HCT116 (cell line): ENCODE measurements at regions not wholly inside any gene's neighbourhood (a gene's known extent, or its start where the extent isn't known, plus 50 kb on each side); places are given as distances from the start of the nearest gene placed in this dataset.

ENCODE experiments used
- CEBPB ChIP-seq: IDR thresholded peaks from 2 replicates; pipeline ENCODE4 v1.6.1; 2012; ENCODE audit warnings: low read depth
- CTCF ChIP-seq, 3 experiments: fragments of 200-600 bp in 1 of 3; sonication (generic) in 1 of 3; IDR thresholded peaks in 2 of 3; conservative IDR thresholded peaks in 1 of 3; 2 replicates each; pipeline ENCODE4 v1.5.1; 2012 to 2017; ENCODE audit warnings: low read depth in 2 of 3, low read length in 2 of 3, antibody characterized with exemption in 1 of 3, borderline replicate concordance in 1 of 3, control low read depth in 1 of 3, mild to moderate bottlenecking in 1 of 3, mixed read lengths in 1 of 3, mixed run types in 1 of 3, moderate library complexity in 1 of 3; ENCODE audit not compliant: insufficient read depth in 1 of 3
- EGR1 ChIP-seq: IDR thresholded peaks from 2 replicates; pipeline ENCODE4 v1.6.1; 2012; ENCODE audit warnings: low read depth
- EZH2 ChIP-seq: fragments of 200-600 bp; sonication (generic); IDR thresholded peaks from 2 replicates; pipeline ENCODE4 v1.6.1; 2017; ENCODE audit warnings: antibody characterized with exemption, mixed run types
- MAX ChIP-seq: IDR thresholded peaks from 2 replicates; pipeline ENCODE4 v1.6.1; 2012
- POLR2A ChIP-seq: IDR thresholded peaks from 2 replicates; pipeline ENCODE4 v1.7.0; 2011; ENCODE audit warnings: borderline replicate concordance; ENCODE audit not compliant: insufficient read depth, insufficient read length; ENCODE audit errors: extremely low read depth
- POLR2AphosphoS5 ChIP-seq: IDR thresholded peaks from 2 replicates; pipeline ENCODE4 v1.6.1; 2011; ENCODE audit warnings: mild to moderate bottlenecking, low read depth, low read length, moderate library complexity
- RAD21 ChIP-seq: IDR thresholded peaks from 2 replicates; pipeline ENCODE4 v1.6.1; 2012; ENCODE audit warnings: low read depth, mild to moderate bottlenecking
- TCF7L2 ChIP-seq: IDR thresholded peaks from 2 replicates; pipeline ENCODE4 v1.7.0; 2011; ENCODE audit warnings: borderline replicate concordance, inconsistent platforms; ENCODE audit not compliant: insufficient read depth, insufficient read length; ENCODE audit errors: extremely low read depth
- TF ChIP-seq, protein P1 (sequence below): IDR thresholded peaks from 2 replicates; pipeline ENCODE4 v1.6.1; 2012

- TF ChIP-seq POLR2A (no peak), RAD21 (peak; percentile 47), TCF7L2 (no peak), POLR2AphosphoS5 (no peak), CTCF (IDR thresholded peaks at IDR 0.05 in 2 of 3, conservative IDR thresholded peaks at IDR 0.05 in 1 of 3; ENCODE audit: borderline replicate concordance in 1 of 3, insufficient read depth in 1 of 3, low read depth in 2 of 3, low read length in 2 of 3) (peak; percentile 16 to 79 (median 75); a peak in 5 of 6 replicates), MAX (no peak), EGR1 (no peak), EZH2 (no peak), CEBPB (no peak)
- TF ChIP-seq, protein P1, sequence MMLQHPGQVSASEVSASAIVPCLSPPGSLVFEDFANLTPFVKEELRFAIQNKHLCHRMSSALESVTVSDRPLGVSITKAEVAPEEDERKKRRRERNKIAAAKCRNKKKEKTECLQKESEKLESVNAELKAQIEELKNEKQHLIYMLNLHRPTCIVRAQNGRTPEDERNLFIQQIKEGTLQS = no peak
Observed at GRCh38 chr5:15105799-15106393, 234.3 kb upstream of the ANKH start.
